ENCODE measurements at regions not wholly inside any gene's neighbourhood (a gene's known extent, or its start where the extent isn't known, plus 50 kb on each side); places are given as distances from the start of the nearest gene placed in this dataset.

GRCh38 chr10:112078003-112078402, 105.6 kb downstream of the GPAM start:
- H3K27me3 ChIP-seq (replicated peaks in 1 of 2; ENCODE audit: control insufficient read depth in 2 of 2, insufficient read depth in 2 of 2, low read length in 1 of 2): no peaks in the 10 kb centered on the region; a peak in 1 of 4 replicates
- no peak overlapping the region for H2AFZ ChIP-seq (ENCODE audit: control insufficient read depth, low read depth, low read length)
- H4K20me1 ChIP-seq (ENCODE audit: control insufficient read depth, insufficient read depth): no peaks in the 10 kb centered on the region
- ATAC-seq (no peak), FAIRE-seq (no peak), DNase-seq (ENCODE audit: low read depth, low spot score) (no peak)
- no peaks in the 10 kb centered on the region for H3K4me1 ChIP-seq (ENCODE audit: control insufficient read depth, insufficient read depth, low read length)
- BruUV-seq (replicated peaks): no TSS peak
- ChIA-PET CTCF (no interaction called here), POLR2A (no interaction called here), SMC1A (ENCODE audit: uncharacterized antibody, unreplicated experiment) (no interaction called here), RAD21 (ENCODE audit: unreplicated experiment) (no interaction called here)
- H3K27ac ChIP-seq (ENCODE audit: control insufficient read depth, insufficient read depth): no peak overlapping the region
- no peak overlapping the region for H3K4me3 ChIP-seq
- intact Hi-C loops (cut with micrococcal nuclease; ENCODE audit: unreplicated experiment): no loop called here
- H3K4me2 ChIP-seq (ENCODE audit: control insufficient read depth, insufficient read depth): no peak overlapping the region
- TF ChIP-seq, protein P1, sequence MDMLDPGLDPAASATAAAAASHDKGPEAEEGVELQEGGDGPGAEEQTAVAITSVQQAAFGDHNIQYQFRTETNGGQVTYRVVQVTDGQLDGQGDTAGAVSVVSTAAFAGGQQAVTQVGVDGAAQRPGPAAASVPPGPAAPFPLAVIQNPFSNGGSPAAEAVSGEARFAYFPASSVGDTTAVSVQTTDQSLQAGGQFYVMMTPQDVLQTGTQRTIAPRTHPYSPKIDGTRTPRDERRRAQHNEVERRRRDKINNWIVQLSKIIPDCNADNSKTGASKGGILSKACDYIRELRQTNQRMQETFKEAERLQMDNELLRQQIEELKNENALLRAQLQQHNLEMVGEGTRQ (IDR thresholded peaks at IDR 0.05; ENCODE audit: borderline replicate concordance, low read depth, low read length): no peak
- TF ChIP-seq CTCF (IDR thresholded peaks at IDR 0.05 in 2 of 3, conservative IDR thresholded peaks at IDR 0.05 in 1 of 3; ENCODE audit: control insufficient read depth in 2 of 3, extremely low read depth in 1 of 3, insufficient read depth in 1 of 3, low read depth in 3 of 3, low read length in 3 of 3) (no peak), E2F8 (IDR thresholded peaks at IDR 0.05; ENCODE audit: low read depth, partially characterized antibody) (no peak), ZNF622 (IDR thresholded peaks at IDR 0.05) (no peak)
- 0% methylated on average over 1 of the region's 1 CpG for WGBS (ENCODE audit: insufficient coverage, insufficient replicate concordance, low lambda C conversion rate, missing lambda C conversion rate)
- H3K79me2 ChIP-seq (ENCODE audit: control insufficient read depth, insufficient read depth, low read length): no peaks in the 10 kb centered on the region
- no peaks in the 10 kb centered on the region for H3K36me3 ChIP-seq (ENCODE audit: control insufficient read depth in 2 of 2, insufficient read depth in 2 of 2, low read length in 1 of 2)
- in situ Hi-C loops (cut with MboI): no loop called here
- no peaks in the 10 kb centered on the region for H3K9me3 ChIP-seq (replicated peaks; ENCODE audit: control insufficient read depth, insufficient read depth, low read length)
- no peak overlapping the region for H3K9ac ChIP-seq (ENCODE audit: control insufficient read depth, insufficient read depth, low read length)
